Transverse colon (tissue), 4 donors: ENCODE measurements at regions not wholly inside any gene's neighbourhood (a gene's known extent, or its start where the extent isn't known, plus 50 kb on each side); places are given as distances from the start of the nearest gene placed in this dataset.

Source experiments
- DNase-seq: peaks from one replicate; pipeline ENCODE4 v3.0.0-alpha.2; 2019
- H3K27ac ChIP-seq, 4 donors: fragments of 200-600 bp; sonication (generic); 2 replicates each; pipeline ENCODE4 v1.5.1; 2016 to 2018; ENCODE audit warnings: inconsistent platforms in 4 of 4
- H3K27me3 ChIP-seq: fragments of 200-600 bp; sonication (generic); 2 replicates; pipeline ENCODE4 v1.5.1; 2017; ENCODE audit warnings: inconsistent platforms
- H3K36me3 ChIP-seq, 4 donors: fragments of 200-600 bp; sonication (generic); 2 replicates each; pipeline ENCODE4 v1.5.1; 2017 to 2019; ENCODE audit warnings: inconsistent platforms in 4 of 4
- H3K4me1 ChIP-seq, 4 donors: fragments of 200-600 bp; sonication (generic); 2 replicates each; pipeline ENCODE4 v1.5.1; 2017 to 2020; ENCODE audit warnings: inconsistent platforms in 4 of 4
- H3K4me3 ChIP-seq, 4 donors: fragments of 200-600 bp; sonication (generic); 1 replicate in 1 of 4; 2 replicates in 3 of 4; pipeline versions ENCODE4 v1.5.1 to v1.6.1; 2017 to 2019; ENCODE audit warnings: inconsistent platforms in 4 of 4
- H3K9me3 ChIP-seq, 2 donors: fragments of 200-600 bp; sonication (generic); 2 replicates each; pipeline ENCODE4 v1.5.1; 2017 to 2019; ENCODE audit warnings: inconsistent platforms in 2 of 2
- CTCF ChIP-seq, 5 experiments: fragments of 200-600 bp in 3 of 5; fragments of 450-650 bp in 2 of 5; sonication (generic) in 3 of 5; IDR thresholded peaks; 1 replicate in 2 of 5; 2 replicates in 3 of 5; pipeline ENCODE4 v1.5.1; 2016 to 2017; ENCODE audit warnings: antibody characterized with exemption in 5 of 5, inconsistent platforms in 3 of 5, mild to moderate bottlenecking in 2 of 5, moderate library complexity in 1 of 5
- EP300 ChIP-seq: sonication (generic); formaldehyde crosslinking; IDR thresholded peaks from one replicate; pipeline ENCODE4 v1.6.1; 2017; ENCODE audit warnings: antibody characterized with exemption, low read depth
- POLR2A ChIP-seq: fragments of 450-650 bp; IDR thresholded peaks from one replicate; pipeline ENCODE4 v1.6.1; 2016; ENCODE audit warnings: antibody characterized with exemption, mild to moderate bottlenecking, moderate library complexity
- POLR2AphosphoS5 ChIP-seq, 3 donors: sonication (generic); formaldehyde crosslinking; IDR thresholded peaks; one replicate each; pipeline ENCODE4 v1.6.1; 2016; ENCODE audit warnings: antibody characterized with exemption in 3 of 3
- WGBS, 2 donors: methylation state at CpG; one replicate each; pipeline ENCODE4 v1.1.5; 2018; ENCODE audit warnings: low coverage in 1 of 2; 5-methylcytosine and 5-hydroxymethylcytosine counted together
- in situ Hi-C, 4 donors: fragments of 200-750 bp; cut with MboI; loops; one replicate each; pipeline versions ENCODE4 v1.15.0 to v1.15.1; 2017; ENCODE audit warnings: low sequenced_read_pairs in 3 of 4, low pct_ligation_motif_present in 1 of 4, low pct_unique_long_range_greater_than_20kb in 1 of 4
- intact Hi-C: fragments of 100-400 bp; cut with DNase I; formaldehyde crosslinking; loops from one replicate; pipeline ENCODE4 v1.15.1; 2023; ENCODE audit warnings: low total_unique reads

- H3K36me3 ChIP-seq: no peaks in the 10 kb centered on the region
- no peak for DNase-seq
- WGBS, 2 donors: 87 to 89% methylated on average over 4 to 7 of the region's 7 CpGs
- in situ Hi-C loops (no loop called here), intact Hi-C loops (no loop called here)
- no peak overlapping the region for H3K27ac ChIP-seq
- H3K9me3 ChIP-seq: no peaks in the 10 kb centered on the region
- no peaks in the 10 kb centered on the region for H3K27me3 ChIP-seq
- H3K4me1 ChIP-seq: no peaks in the 10 kb centered on the region
- TF ChIP-seq POLR2A: no peak
- TF ChIP-seq CTCF (IDR thresholded peaks at IDR 0.05): no peak
- TF ChIP-seq POLR2AphosphoS5 (IDR thresholded peaks at IDR 0.05): no peak
- TF ChIP-seq EP300: no peak
- H3K4me3 ChIP-seq: no peak overlapping the region
Measured at GRCh38 chr11:127576210-127576609, 575.6 kb upstream of the KIRREL3 start.

GRCh38 chr11:127574478-127574877 lies 573.9 kb upstream of the KIRREL3 start:
- in situ Hi-C loops (no loop called here), intact Hi-C loops (no loop called here)
- H3K4me3 ChIP-seq: no peak overlapping the region
- 61 to 63% methylated on average over 4 to 5 of the region's 5 CpGs for WGBS, 2 donors
- H3K9me3 ChIP-seq: no peaks in the 10 kb centered on the region
- no peak for TF ChIP-seq CTCF (IDR thresholded peaks at IDR 0.05)
- no peak for TF ChIP-seq POLR2AphosphoS5 (IDR thresholded peaks at IDR 0.05)
- TF ChIP-seq POLR2A: no peak
- no peak for TF ChIP-seq EP300
- no peaks in the 10 kb centered on the region for H3K4me1 ChIP-seq
- no peak overlapping the region for H3K27ac ChIP-seq
- no peaks in the 10 kb centered on the region for H3K27me3 ChIP-seq
- no peaks in the 10 kb centered on the region for H3K36me3 ChIP-seq
- no peak for DNase-seq

GRCh38 chr11:127568891-127569290 lies 568.3 kb upstream of the KIRREL3 start:
- Histone ChIP-seq H3K4me1 (no peaks in the 10 kb centered on the region), H3K9me3 (no peaks in the 10 kb centered on the region), H3K4me3 (no peak overlapping the region), H3K27me3 (no peaks in the 10 kb centered on the region), H3K27ac (no peak overlapping the region), H3K36me3 (no peaks in the 10 kb centered on the region)
- intact Hi-C loops (no loop called here), in situ Hi-C loops (no loop called here)
- WGBS, 2 donors: 67 to 69% methylated on average over 3 of the region's 3 CpGs
- DNase-seq: no peak
- TF ChIP-seq CTCF (IDR thresholded peaks at IDR 0.05) (no peak), POLR2AphosphoS5 (IDR thresholded peaks at IDR 0.05) (no peak), EP300 (no peak), POLR2A (no peak)

- DNase-seq: no peak
- H3K27me3 ChIP-seq: no peaks in the 10 kb centered on the region
- intact Hi-C loops: no loop called here
- H3K36me3 ChIP-seq: no peaks in the 10 kb centered on the region
- H3K27ac ChIP-seq: no peak overlapping the region
- H3K9me3 ChIP-seq: no peaks in the 10 kb centered on the region
- WGBS, 2 donors: 63 to 75% methylated on average over 2 of the region's 2 CpGs
- TF ChIP-seq POLR2AphosphoS5 (IDR thresholded peaks at IDR 0.05) (no peak), POLR2A (no peak), CTCF (IDR thresholded peaks at IDR 0.05) (no peak), EP300 (no peak)
- no peak overlapping the region for H3K4me3 ChIP-seq
- in situ Hi-C loops: no loop called here
- H3K4me1 ChIP-seq: no peaks in the 10 kb centered on the region
Measured at GRCh38 chr11:127567237-127567932, 566.8 kb upstream of the KIRREL3 start.
